ENCODE measurements at regions not wholly inside any gene's neighbourhood (a gene's known extent, or its start where the extent isn't known, plus 50 kb on each side); places are given as distances from the start of the nearest gene placed in this dataset.

GRCh38 chr5:100479079-100479688 lies 56.0 kb upstream of the FAM174A start:
- TF ChIP-seq, protein P1, sequence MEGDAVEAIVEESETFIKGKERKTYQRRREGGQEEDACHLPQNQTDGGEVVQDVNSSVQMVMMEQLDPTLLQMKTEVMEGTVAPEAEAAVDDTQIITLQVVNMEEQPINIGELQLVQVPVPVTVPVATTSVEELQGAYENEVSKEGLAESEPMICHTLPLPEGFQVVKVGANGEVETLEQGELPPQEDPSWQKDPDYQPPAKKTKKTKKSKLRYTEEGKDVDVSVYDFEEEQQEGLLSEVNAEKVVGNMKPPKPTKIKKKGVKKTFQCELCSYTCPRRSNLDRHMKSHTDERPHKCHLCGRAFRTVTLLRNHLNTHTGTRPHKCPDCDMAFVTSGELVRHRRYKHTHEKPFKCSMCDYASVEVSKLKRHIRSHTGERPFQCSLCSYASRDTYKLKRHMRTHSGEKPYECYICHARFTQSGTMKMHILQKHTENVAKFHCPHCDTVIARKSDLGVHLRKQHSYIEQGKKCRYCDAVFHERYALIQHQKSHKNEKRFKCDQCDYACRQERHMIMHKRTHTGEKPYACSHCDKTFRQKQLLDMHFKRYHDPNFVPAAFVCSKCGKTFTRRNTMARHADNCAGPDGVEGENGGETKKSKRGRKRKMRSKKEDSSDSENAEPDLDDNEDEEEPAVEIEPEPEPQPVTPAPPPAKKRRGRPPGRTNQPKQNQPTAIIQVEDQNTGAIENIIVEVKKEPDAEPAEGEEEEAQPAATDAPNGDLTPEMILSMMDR (IDR thresholded peaks at IDR 0.05; ENCODE audit: low read depth, low read length) = peak; percentile 79

GRCh38 chr5:100472091-100472490 lies 63.1 kb upstream of the FAM174A start:
- H3K4me1 ChIP-seq = no peaks in the 10 kb centered on the region
- H3K4me3 ChIP-seq (ENCODE audit: low read depth, low read length) = no peak overlapping the region
- TF ChIP-seq, protein P1 (IDR thresholded peaks at IDR 0.05; ENCODE audit: low read depth, low read length) = no peak
- H3K36me3 ChIP-seq = no peaks in the 10 kb centered on the region
- no peak for DNase-seq
- H3K9me3 ChIP-seq = 0 out of 2 replicates have a peak, but pooled peaks cover 3% of the 10 kb centered on the region
- H3K27me3 ChIP-seq = no peaks in the 10 kb centered on the region

More at GRCh38 chr5:100479079-100479688, 56.0 kb upstream of the FAM174A start:
- no peak overlapping the region for H3K4me3 ChIP-seq (ENCODE audit: low read depth, low read length)
- H3K9me3 ChIP-seq = 0 out of 2 replicates have a peak, but pooled peaks cover 3% of the 10 kb centered on the region
- no peaks in the 10 kb centered on the region for H3K4me1 ChIP-seq
- H3K27me3 ChIP-seq = no peaks in the 10 kb centered on the region
- peak; percentile 15 for DNase-seq
- H3K36me3 ChIP-seq = no peaks in the 10 kb centered on the region

DNA sequence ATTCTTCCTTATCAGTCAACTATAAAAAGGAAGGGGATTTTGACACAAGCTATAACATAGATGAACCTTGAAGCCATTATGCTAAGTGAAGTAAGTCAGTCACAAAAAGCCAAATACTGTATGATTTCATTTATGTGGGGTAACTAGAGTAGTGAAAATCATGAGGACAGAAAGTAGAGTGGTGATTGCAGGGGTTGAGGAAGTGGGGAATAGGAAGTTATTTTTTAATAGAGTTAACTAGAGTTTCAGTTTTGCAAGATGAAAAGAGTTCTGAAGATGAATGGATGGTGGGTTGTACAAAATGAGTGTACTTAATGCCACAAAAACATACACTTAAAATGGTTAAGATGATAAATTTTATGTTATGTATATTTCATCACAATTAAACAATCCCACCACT lies 65.4 kb upstream of the FAM174A start:
- TF ChIP-seq, protein P1 (IDR thresholded peaks at IDR 0.05; ENCODE audit: low read depth, low read length) = no peak
- DNase-seq = no peak
- Histone ChIP-seq H3K4me1 (no peaks in the 10 kb centered on the region), H3K36me3 (no peaks in the 10 kb centered on the region), H3K9me3 (0 out of 2 replicates have a peak, but pooled peaks cover 1% of the 10 kb centered on the region), H3K27me3 (no peaks in the 10 kb centered on the region), H3K4me3 (ENCODE audit: low read depth, low read length) (no peak overlapping the region)

GRCh38 chr5:100464418-100464817 lies 70.8 kb upstream of the FAM174A start:
- DNase-seq = no peak
- Histone ChIP-seq H3K4me1 (no peaks in the 10 kb centered on the region), H3K27me3 (no peaks in the 10 kb centered on the region), H3K9me3 (no peaks in the 10 kb centered on the region; the same call in 1 of the 2 replicates), H3K4me3 (ENCODE audit: low read depth, low read length) (no peak overlapping the region), H3K36me3 (no peaks in the 10 kb centered on the region)
- TF ChIP-seq, protein P1 (IDR thresholded peaks at IDR 0.05; ENCODE audit: low read depth, low read length) = no peak

DNA sequence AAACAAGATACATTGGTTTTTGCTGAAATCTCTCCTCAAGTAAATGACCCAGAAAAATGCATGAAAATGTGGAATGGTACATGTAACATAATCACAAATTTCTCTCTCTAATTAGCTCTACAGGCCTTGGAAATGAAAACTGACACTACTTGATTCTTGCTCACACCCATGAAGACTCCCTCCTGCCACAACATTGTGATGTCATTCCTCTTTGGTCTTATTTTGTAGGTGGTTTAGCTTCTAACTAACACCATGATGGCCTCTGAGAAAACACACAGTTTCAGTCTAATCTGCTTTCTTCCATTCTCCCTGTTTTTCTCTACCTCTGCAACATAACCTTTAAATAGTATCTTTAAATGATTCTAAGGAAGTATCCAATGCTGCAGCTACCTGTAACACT lies 78.6 kb upstream of the FAM174A start:
- Histone ChIP-seq H3K27me3 (no peaks in the 10 kb centered on the region), H3K9me3 (no peaks in the 10 kb centered on the region), H3K4me1 (no peaks in the 10 kb centered on the region), H3K36me3 (no peaks in the 10 kb centered on the region), H3K4me3 (ENCODE audit: low read depth, low read length) (no peak overlapping the region)
- DNase-seq = no peak
- TF ChIP-seq, protein P1 (IDR thresholded peaks at IDR 0.05; ENCODE audit: low read depth, low read length) = no peak

- no peak overlapping the region for H3K4me3 ChIP-seq (ENCODE audit: low read depth, low read length)
- H3K4me1 ChIP-seq = no peaks in the 10 kb centered on the region; the same call in 1 of the 2 replicates
- H3K27me3 ChIP-seq = no peaks in the 10 kb centered on the region
- no peaks in the 10 kb centered on the region for H3K36me3 ChIP-seq
- no peak for DNase-seq
- H3K9me3 ChIP-seq = no peaks in the 10 kb centered on the region
- TF ChIP-seq, protein P1 (IDR thresholded peaks at IDR 0.05; ENCODE audit: low read depth, low read length) = no peak
Measured at GRCh38 chr5:100452126-100452525, 83.0 kb upstream of the FAM174A start.
